ENCODE measurements at regions not wholly inside any gene's neighbourhood (a gene's known extent, or its start where the extent isn't known, plus 50 kb on each side); places are given as distances from the start of the nearest gene placed in this dataset.

DNA sequence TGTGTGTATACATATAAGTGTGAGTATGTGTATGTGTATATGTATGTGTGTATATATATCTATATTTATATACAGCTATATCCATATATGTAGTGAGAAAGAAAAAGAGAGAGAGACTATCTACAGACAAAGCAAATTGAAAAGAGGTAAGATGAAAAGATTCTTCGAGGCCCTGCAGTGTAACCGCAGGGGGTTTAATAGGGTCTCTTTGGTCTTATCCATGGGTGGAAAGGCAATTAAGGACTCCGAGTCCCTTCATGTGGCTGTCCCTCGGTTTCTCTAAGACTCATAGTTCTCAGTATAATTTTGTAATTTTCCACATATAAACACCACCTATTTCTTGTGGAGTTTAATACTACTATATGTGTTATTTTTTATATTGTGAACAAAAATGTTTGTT is 50.6 kb upstream of the JAZF1 start:
- no peak for DNase-seq

DNA sequence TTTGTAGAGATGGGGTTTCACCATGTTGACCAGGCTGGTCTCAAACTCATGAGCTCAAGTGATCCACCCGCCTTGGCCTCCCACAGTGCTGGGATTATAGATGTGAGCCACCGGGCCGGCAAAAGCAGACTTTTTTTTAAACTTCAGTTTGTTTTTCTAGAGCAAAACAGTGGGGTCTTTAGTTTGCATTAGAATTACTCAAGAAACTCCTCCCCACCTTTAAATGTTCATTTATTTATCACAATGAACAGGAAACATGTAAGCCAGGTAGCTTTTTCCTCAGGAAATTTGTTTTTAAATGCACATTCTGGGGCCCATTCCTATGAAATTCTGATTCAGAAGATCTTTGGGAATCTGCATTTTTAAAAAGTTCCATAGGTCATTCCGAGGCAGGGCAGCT is 56.0 kb upstream of the JAZF1 start:
- DNase-seq: no peak

DNA sequence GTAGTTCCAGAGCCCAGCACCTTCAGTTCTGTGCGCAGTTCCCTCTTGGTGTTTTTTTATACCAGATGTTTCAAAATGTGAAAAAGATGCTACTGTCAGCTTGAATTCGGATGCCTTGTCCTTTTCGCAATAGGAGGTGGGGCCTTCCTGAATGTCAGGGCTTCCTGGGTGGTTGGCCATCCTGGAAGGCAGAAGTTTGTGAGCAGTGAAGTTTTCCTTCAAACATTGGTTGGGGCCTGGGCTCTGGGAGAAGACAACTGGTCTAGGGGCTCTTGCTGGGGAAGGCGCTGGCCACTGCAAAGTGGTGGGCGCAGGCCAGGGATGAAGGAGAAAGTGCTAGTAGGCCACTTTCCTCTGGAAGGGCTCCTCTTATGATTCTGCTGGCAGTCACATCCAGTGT is 56.8 kb upstream of the JAZF1 start:
- no peak for DNase-seq

DNA sequence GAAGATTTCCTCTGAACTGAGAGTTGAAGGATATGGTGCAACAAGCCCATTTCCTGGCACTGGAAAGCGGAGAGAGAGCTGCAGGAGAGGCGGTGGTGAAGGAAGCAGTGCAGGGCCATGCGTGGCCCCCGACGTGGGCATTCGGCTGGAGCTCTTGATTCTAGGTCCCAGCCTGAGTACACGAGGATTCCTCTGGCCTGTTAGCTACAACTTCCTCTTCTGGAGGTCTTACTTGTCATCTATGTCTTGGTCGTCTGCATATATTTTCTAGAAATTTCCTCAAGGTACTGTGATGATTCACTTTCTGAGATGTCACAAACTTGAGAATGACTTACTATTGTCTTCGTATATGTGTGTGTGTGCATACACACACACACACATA is 59.2 kb upstream of the JAZF1 start:
- no peak for DNase-seq

DNA sequence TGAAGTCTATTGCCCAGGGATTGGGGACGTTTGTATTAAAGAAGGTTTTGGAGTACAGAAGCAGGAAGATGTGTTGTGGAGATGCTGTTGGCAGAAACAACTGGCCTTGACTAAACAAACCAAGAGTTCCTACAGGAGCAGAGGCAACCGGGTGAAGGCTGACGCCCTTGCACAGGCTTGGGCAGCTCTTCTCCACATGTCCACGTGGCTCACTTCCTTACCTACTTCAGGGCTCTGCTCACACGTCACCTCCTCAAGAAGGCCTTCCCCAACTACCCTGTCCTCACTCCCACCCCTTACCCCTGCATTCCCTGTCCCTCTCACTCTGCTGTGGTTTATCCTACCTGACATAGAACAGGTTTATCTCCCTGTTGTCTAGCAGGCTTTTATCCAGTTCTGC is 59.9 kb upstream of the JAZF1 start:
- no peak for DNase-seq

DNA sequence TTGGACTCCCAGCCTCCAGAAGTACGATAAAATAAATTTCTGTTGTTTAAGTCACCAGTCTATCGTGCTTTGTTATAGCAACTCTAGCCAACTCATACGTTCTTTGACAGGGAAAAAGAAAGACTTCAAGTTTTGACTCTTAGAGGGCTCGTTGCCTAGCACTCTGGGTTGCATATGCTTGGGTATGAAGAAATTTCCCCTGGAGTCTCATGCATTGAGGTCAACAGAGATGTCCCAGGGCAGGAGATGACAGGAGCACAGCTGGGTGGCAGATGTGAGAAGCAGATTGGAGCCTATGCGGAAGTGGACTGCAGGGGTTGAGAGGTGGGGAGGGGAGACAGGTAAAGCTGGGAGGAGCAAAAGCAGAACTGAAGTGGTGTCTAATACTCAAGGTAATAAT is 63.3 kb upstream of the JAZF1 start:
- no peak for DNase-seq

DNA sequence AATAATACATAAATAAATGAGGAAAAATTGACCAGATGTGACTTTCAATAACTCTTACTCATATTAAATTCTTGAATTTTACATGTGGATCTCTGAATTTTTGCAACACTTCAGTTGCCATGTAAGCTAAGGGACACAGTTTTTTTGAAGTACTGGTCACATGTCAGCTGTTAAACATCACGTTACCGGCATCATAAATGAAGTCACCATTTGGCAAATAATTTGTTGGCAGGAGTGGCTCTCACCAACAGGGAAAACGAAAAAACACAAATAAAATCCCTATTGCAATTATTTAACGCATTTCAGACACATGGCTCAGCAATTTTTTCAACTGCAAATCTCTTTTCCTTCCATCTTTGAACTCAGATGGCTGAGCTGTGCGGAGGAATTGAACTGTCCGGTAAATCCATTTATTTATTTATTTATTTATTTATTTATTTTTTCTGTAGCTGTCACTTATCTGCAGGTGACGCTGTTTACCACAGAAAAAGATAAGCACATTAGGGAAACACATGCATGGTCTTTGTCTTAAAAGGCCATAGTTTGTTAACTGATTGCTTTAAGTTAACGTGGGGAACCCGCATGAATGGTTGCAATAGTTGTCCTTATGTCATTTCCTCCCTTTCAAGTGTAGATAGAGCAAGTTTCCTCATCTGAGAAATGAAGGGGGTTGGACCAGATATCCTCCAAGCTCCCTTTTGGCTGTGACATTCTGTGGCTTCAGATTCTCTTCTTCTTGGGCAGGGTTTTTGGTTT is 64.7 kb upstream of the JAZF1 start:
- DNase-seq: no peak

DNA sequence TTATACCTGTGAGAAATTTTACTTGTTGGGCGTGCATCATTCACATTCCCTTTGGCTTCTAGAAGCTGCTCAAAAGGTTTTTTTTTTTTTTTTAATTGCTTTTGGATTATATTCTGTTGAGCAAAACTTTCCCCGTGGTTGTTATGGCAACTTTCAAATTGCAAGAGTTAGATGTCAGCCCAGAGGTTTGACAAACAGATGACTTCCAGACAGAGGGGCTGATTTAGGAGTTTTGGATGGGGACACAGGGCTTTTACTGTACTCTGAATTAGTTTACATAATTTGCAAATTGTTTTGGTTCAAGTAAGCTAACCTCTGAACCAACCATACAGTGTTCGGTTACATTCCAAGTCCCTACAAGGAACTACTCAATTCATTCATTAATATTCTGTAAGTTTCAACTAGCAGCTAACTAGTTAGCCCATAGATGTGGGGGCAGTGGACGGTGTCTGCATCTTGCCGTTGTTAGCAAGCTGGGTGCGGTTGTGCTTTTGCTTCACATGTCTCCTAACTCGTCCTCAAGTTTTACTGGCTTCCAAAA is 66.4 kb upstream of the JAZF1 start:
- DNase-seq: no peak

DNA sequence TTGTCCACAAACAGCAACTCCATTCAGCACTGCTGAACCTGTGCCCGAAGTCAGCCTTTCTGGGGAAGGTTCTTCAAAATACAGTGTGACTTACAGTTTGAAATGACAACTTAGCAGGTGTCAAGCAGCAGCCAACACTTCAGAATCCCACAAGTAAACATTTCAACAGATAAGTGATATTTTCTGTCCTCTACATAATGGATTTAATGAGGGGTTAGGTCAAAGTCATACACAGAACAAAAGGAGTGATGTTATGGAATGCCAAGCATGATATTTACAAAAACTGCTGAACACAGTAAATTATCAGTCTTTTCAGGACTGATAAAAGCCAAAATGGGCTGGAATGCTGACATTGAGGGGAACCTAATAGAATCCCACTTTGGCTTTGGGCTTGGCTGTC is 77.6 kb upstream of the JAZF1 start:
- DNase-seq: no peak

DNA sequence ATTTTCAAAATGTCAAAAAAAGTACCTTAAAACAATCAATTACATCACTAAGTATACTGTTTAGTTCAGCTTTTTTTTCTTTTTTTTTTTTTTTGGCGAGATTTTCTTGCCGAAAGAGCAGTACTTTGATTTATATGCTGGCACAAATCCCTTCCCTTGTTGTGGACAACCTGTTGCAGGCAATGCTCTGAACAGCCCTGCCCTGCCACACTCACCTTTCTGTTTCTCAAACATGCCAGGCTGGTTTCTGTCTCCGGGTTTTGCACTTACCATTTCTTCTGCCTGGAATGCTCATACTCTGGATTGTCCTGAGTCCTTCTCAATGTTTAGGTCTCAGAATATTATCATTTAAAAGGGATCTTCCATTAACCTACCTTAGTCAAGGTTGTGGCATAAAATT is 80.4 kb upstream of the JAZF1 start:
- no peak for DNase-seq

DNA sequence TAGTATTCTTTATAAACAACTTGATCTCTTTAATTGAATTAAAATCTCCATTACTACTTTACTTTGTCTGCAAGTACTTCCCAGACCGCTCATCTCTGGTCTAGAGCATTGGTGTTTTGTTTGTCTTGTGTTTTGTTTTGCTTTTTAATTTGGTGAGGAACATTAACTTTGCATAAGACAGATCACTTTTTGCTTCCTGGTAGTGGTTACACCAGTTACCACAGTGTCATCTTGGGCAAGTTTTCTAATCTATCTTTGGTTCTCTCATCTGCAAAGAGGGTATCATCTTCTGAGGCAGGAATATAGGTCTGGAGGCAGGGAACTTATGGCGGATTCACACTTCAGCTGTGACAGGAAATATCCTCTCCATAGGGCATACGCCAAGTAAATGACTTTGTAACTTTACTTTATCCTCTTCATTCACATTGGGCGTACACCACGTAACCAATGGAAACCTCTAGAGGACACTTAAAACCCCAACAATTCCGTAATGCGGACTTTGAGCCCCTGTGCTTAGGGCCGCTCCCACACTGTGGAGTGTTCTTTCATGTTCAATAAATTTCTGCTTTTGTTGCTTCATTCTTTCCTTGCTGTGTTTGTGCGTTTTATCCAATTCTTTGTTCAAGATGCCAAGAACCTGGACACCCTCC is 83.2 kb upstream of the JAZF1 start:
- no peak for DNase-seq

DNA sequence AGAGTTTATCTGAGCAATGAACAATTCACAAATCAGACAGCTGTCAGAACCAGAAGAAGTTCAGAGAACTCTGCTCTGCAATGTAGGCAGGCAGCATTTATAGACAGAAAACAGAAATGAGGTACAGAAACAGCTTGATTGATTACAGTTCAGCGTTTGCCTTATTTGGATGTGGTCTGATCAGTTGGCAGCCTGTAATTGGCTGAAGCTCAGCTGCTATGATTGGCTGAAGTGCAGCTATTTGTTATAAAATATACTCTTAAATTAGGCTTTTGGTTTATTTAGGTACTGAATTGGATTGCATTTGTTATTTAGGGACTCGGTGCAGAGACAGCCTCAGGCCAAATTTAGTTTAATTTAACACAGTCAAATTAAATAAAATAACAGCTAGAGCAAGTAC is 85.8 kb upstream of the JAZF1 start:
- DNase-seq: peak; percentile 9

DNA sequence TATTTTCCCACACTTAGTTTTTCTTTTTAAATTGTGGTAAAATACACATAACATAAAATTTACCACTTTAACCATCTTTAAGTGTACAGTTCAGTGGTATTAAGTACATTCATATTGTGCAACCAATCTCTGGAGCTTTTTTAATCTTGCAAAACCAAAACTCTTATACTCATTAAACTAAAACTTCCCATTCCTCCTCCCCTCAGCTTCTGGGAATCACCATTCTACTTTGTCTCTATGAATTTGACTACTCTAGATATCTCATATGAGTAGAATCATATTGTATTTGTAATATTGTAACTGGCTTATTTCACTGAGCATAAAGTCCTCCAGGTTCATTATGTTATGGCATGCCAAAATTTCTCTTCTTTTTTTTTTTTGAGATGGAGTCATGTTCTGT is 86.4 kb upstream of the JAZF1 start:
- no peak for DNase-seq

DNA sequence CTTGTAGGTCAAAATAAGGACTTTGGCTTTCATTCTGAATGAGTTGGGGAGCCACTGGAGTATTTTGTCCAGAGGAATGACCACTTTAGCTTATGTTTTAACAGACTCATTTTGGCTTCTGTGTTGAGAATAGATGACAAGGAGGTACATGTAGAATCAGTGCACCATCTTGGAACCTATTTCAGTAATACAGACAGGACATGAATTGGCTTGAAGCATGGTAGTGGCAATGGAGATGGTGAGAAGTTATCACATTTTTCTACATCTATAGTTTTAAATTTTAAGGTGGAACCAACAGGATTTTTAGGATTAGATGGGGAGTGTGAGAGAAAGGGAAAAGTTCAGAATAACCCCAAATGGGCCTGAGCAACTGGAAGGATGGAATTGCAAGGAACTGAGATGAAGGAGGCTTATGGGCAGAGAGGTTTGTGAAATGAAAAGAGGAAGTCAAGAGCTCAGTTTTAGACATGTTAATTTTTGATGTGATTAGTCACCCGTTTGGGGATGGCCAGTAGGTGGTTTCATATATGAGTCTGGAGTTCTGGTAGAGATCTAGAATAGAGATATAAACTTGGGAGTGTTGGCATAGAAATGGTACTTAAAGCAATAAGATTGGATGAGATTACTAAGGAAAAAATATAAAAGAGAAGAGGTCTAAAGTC is 89.2 kb upstream of the JAZF1 start:
- no peak for DNase-seq

DNA sequence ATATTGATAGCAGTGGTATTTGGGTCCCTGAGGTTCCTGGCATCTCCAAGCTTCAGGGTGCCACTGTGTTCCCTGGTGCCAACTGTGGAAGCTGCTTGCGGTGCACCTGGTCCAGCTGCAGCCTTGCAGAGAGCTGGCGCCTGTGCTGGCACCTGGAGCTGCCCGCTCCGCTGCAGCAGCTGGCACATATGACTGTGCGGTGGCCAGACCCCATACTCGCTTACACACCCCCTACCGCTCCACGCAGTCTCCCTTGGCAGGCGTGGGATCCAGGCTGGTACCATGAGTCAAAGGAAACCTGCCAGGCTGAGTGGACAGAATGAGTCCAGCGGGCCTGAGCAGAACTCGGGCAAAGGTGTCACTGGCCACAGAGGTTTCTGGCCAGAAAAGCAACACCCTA is 89.9 kb upstream of the JAZF1 start:
- DNase-seq: no peak

DNA sequence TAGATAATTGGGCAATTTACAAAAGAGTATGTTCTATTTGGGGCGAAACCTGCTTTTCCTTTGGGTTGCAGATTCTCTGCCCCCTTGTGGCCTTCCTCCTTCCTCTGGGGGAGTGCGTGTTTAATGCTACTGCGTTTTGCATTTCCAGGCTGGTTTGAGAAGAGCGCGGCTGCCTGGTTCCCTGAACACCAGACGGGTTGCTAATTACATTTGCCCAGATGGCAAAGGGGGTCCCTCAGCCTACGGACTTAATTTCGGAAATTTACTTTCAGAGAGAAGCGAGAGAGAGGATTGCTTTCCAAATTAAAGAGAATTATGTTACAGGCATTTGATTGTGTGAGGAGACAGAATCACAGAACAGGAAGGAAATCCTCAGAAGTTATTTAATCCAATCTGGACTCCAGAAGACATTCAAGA is 91.9 kb upstream of the JAZF1 start:
- DNase-seq: peak; percentile 82

DNA sequence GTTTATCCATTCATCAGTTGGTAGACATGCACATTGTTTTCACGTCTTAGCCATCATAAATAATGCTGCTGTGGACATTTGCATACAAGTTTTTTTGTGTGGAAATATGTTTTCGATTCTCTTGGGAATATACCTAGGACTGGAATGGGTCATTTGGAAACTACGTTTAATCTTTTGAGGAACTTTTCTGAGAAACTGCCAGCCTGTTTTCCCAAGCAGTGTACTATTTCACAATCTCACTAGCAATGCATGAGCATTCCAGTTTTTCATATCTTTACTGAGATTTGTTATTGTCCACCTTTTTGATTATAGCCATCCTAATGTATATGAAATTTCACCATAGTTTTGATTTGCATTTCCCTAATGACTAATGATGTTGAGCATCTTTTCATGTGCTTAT is 95.7 kb upstream of the JAZF1 start:
- DNase-seq: no peak

DNA sequence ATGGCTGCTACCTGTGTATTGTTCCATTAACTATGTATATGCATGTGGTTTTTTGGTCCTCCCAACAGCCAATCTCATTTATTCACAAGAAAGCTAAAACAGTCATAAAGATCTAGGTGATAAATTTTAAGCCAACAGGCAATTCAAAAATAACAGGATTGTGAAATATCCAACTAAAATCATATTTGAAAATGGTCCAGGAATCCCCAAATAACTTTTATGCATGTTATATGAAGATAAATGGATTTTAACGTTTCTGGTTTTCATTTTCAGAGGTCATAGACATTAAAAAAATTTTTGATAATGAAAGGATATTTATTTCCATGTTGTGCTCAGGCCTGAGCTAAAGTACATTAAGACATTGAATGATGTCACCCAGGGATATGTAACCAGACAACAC is 96.8 kb upstream of the JAZF1 start:
- DNase-seq: no peak

DNA sequence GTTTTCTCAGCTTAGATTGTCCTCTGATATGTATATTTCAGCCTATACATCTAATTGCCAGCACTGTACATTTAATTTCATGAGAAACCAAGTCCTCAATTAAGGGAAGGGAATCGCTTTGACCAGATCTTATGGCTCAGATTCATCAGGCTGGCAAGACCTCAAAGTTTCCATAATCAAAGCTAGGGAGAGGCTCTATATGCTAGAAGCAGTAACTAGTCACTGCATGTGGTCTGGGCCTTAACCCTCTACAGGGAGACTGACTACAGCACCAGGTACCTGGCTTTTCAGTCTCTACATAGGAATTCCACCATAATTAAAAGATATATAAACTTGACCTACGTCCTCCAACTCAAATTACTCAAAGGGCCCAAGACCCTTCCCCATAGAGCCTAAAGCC is 97.4 kb upstream of the JAZF1 start:
- DNase-seq: no peak

DNA sequence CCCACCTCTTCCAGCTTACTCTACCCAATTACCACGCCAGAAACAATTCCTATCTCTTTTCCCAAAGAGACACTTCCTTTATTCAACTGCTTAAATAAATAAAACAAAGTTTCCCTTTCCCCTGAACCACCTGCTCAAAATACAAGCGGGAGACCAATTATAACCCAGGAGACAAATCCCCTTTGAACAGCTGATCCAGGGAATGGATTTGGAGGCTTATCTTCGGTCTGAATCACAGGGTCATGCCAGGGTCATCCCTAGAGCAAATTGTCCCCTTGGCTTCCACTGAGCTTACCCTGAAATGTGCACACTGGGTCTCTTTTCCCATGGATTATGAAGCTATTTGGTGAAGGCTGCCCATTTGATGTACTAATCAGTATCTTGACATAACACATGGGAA is 99.9 kb upstream of the JAZF1 start:
- no peak for DNase-seq

DNA sequence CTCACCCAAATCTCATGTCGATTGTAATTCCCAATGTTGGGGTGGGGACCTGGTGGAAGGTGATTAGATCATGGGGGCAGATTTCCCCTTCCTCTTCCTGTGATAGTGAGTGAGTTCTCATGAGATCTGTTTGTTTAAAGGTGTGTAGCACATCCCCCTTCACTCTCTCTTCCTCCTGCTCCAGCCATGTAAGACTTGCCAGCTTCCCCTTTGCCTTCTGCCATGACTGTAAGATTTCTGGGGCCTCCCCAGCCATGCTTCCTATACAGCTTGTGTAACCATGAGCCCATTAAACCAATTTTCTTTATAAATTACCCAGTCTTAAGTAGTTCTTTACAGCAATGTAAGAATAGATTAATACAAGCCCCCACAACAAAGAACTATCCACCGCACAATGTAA is 109.9 kb upstream of the JAZF1 start:
- DNase-seq: no peak

DNA sequence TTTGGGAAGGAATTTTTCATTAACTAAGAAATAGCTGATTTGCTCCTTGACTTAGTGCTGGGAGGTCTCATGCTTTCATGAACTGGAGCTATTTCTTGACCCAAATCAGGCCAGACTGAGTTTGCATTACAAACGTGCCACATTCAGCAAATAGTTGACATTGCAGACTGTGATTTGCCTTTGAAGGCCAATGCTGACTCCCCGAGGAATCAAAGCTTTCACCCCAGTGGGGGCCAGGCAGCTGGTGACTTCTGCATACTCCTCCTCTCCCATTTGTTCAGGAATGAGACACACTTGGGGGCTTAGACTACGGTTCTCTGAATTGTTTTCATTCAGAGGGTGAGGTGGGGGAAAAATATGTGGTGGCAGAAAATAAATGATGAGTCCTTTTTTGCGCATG is 111.0 kb upstream of the JAZF1 start:
- DNase-seq: no peak

DNA sequence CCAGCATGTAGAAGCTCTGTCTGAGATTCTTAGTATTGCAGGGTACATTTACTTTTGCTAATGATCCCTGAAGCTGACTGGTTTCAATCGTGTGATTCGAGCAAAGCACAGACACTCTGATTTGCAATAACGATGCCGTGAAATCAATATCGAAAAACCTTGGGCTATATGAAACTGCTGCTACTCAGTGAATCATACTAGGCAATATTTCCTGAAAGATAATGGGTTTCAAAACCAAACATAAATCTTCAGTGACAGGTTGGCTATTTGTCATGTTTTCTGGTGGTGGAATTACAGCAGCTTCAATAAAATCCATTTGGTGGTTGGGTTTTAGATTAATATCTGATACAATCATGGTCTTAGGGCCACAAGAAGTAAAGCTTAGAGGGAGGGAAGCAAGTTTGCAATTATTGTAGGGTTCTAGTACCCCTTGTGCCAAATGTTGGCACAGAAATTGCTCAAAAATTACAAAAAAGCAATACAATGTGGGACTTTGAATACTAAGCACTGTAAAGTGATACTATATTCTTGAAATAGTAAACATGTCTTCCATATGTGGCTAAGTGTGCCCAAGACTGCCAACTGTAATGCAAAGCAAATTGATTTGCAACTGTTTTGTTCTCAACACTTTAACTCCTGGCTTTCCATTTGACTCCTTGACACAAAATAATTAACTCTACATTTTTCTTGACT is 112.4 kb upstream of the JAZF1 start:
- DNase-seq: peak; percentile 35

DNA sequence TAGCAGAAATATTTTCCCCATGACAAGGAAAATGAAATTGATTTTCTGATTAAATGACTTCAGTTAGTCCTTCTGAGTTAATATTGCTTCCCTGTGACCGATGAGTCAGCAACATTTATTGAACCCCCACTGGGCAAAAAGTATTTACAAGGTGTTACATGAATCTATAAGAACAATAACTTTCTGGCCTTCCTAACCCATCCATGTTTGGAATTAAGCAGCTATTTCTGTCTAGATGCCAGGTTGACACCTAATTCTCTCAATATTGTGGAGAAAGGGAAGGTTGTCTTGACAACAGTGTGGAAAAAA is 112.9 kb upstream of the JAZF1 start:
- DNase-seq: no peak

Data from NCI-H2171 treated with DMSO at 0.1 percent for 48 hours (cell line).